Calu3 (cell line): ENCODE measurements at regions not wholly inside any gene's neighbourhood (a gene's known extent, or its start where the extent isn't known, plus 50 kb on each side); places are given as distances from the start of the nearest gene placed in this dataset.

Source experiments
- BruUV-seq: library from RNA; stranded (reverse); fragments of 400-500 nt; replicated peaks from 2 replicates; lab custom pipeline; 2021; lab: Mats Ljungman, UMichigan
- CTCF ChIA-PET: fragments of 300-600 bp; sonication (Branson Sonifier 250); formaldehyde crosslinking; loops from one replicate; lab custom pipeline; 2022; ENCODE audit warnings: antibody characterized with exemption; lab: Charles Lee
- DNase-seq: peaks from one replicate; pipeline ENCODE4 v3.0.0; 2022
- H3K27ac Mint-ChIP-seq: one replicate; pipeline ENCODE4 v1.8.0; 2022; ENCODE audit warnings: mixed read lengths; ENCODE audit not compliant: unreplicated experiment
- H3K27me3 Mint-ChIP-seq: one replicate; pipeline ENCODE4 v1.8.0; 2022; ENCODE audit warnings: mixed read lengths; ENCODE audit not compliant: unreplicated experiment
- H3K36me3 Mint-ChIP-seq: one replicate; pipeline ENCODE4 v1.8.0; 2022; ENCODE audit warnings: mild to moderate bottlenecking, moderate library complexity, mixed read lengths; ENCODE audit not compliant: insufficient read depth, unreplicated experiment
- H3K4me1 Mint-ChIP-seq: one replicate; pipeline ENCODE4 v1.8.0; 2022; ENCODE audit warnings: mild to moderate bottlenecking, low read depth, mixed read lengths; ENCODE audit not compliant: unreplicated experiment
- H3K4me3 Mint-ChIP-seq: one replicate; pipeline ENCODE4 v1.8.0; 2022; ENCODE audit warnings: mild to moderate bottlenecking, low read depth, moderate library complexity, mixed read lengths; ENCODE audit not compliant: unreplicated experiment
- H3K9me3 Mint-ChIP-seq: one replicate; pipeline ENCODE4 v1.8.0; 2022; ENCODE audit warnings: low read depth, mixed read lengths; ENCODE audit not compliant: unreplicated experiment
- CTCF ChIP-seq: fragments of 200-600 bp; IDR thresholded peaks from one replicate; pipeline ENCODE4 v1.8.0; 2022; ENCODE audit warnings: antibody characterized with exemption; ENCODE audit not compliant: unreplicated experiment
- intact Hi-C: fragments of 100-400 bp; cut with micrococcal nuclease; formaldehyde crosslinking; loops from one replicate; pipeline ENCODE4 v1.10.0; 2022; ENCODE audit not compliant: unreplicated experiment

- Mint-ChIP-seq H3K27ac (no peak overlapping the region), H3K27me3 (no peaks in the 10 kb centered on the region), H3K4me1 (peaks cover 7% of the 10 kb centered on the region), H3K36me3 (no peaks in the 10 kb centered on the region), H3K4me3 (no peak overlapping the region), H3K9me3 (no peaks in the 10 kb centered on the region)
- TF ChIP-seq CTCF, result no peak
- BruUV-seq, result no TSS peak
- no peak for DNase-seq
- CTCF ChIA-PET, result no interaction called here
- intact Hi-C loops, result no loop called here
Measured at GRCh38 chr3:194244167-194244566, 107.0 kb downstream of the CPN2 start.

GRCh38 chr3:194245474-194245873 is 105.7 kb downstream of the CPN2 start:
- CTCF ChIA-PET, result interaction anchor here (0.5 kb wide), 1 partner anchor 186 kb away, joined by 3 read pairs; no protein-coding TSS in a partner anchor
- H3K36me3 Mint-ChIP-seq, result no peaks in the 10 kb centered on the region
- BruUV-seq, result no TSS peak
- no peaks in the 10 kb centered on the region for H3K9me3 Mint-ChIP-seq
- peaks cover 7% of the 10 kb centered on the region for H3K4me1 Mint-ChIP-seq
- no peak for DNase-seq
- H3K27me3 Mint-ChIP-seq, result peaks cover 3% of the 10 kb centered on the region
- intact Hi-C loops, result no loop called here
- H3K27ac Mint-ChIP-seq, result no peak overlapping the region
- no peak for TF ChIP-seq CTCF
- H3K4me3 Mint-ChIP-seq, result no peak overlapping the region

GRCh38 chr3:194245975-194246561 is 105.1 kb downstream of the CPN2 start:
- BruUV-seq, result no TSS peak
- Mint-ChIP-seq H3K36me3 (no peaks in the 10 kb centered on the region), H3K27ac (no peak overlapping the region), H3K4me3 (no peak overlapping the region), H3K27me3 (peaks cover 9% of the 10 kb centered on the region), H3K4me1 (peaks cover 7% of the 10 kb centered on the region), H3K9me3 (no peaks in the 10 kb centered on the region)
- CTCF ChIA-PET, result interaction anchor here (0.5 kb wide), 1 partner anchor 187 kb away, joined by 3 read pairs; no protein-coding TSS in a partner anchor
- intact Hi-C loops, result no loop called here
- no peak for DNase-seq
- no peak for TF ChIP-seq CTCF

- Mint-ChIP-seq H3K9me3 (no peaks in the 10 kb centered on the region), H3K36me3 (no peaks in the 10 kb centered on the region), H3K4me1 (peaks cover 7% of the 10 kb centered on the region), H3K4me3 (no peak overlapping the region), H3K27me3 (peaks cover 16% of the 10 kb centered on the region), H3K27ac (no peak overlapping the region)
- DNase-seq, result no peak
- BruUV-seq, result no TSS peak
- CTCF ChIA-PET, result no interaction called here
- no peak for TF ChIP-seq CTCF
- intact Hi-C loops, result no loop called here
Measured at GRCh38 chr3:194246709-194247349, 104.3 kb downstream of the CPN2 start.
